Common myeloid progenitor, CD34-positive (primary cell): ENCODE measurements at regions not wholly inside any gene's neighbourhood (a gene's known extent, or its start where the extent isn't known, plus 50 kb on each side); places are given as distances from the start of the nearest gene placed in this dataset.
"Not testable (repeated sequence)": the region's sequence is repeated elsewhere in the genome, so short reads cannot be mapped to it uniquely, and the experiment has no call there.

Experiments
- CTCF ChIA-PET: fragments of 350-600 bp; sonication (Branson Sonifier 250); formaldehyde crosslinking; loops from one replicate; lab custom pipeline; 2021; ENCODE audit warnings: antibody characterized with exemption; lab: Charles Lee
- POLR2A ChIA-PET: fragments of 350-600 bp; sonication (Branson Sonifier 250); formaldehyde crosslinking; loops from one replicate; lab custom pipeline; 2021; ENCODE audit warnings: antibody characterized with exemption; lab: Charles Lee
- DNase-seq, 3 donors: peaks; one replicate each; pipeline versions ENCODE4 v3.0.0 to v3.0.0-alpha.2; 2013
- H3K27ac ChIP-seq, 2 experiments: 1 replicate in 1 of 2; 2 replicates in 1 of 2; pipeline ENCODE4 v1.7.0; 2013; ENCODE audit warnings: inconsistent platforms in 2 of 2, low read length in 2 of 2, mild to moderate bottlenecking in 2 of 2, low read depth in 1 of 2, moderate library complexity in 1 of 2; ENCODE audit not compliant: severe bottlenecking in 2 of 2, insufficient read depth in 1 of 2, poor library complexity in 1 of 2
- H3K27me3 ChIP-seq, 5 experiments: replicated peaks in 2 of 5; 1 replicate in 3 of 5; 2 replicates in 2 of 5; pipeline versions ENCODE4 v1.6.1 to v1.7.0; 2013; ENCODE audit warnings: low read length in 4 of 5, mild to moderate bottlenecking in 2 of 5, moderate library complexity in 2 of 5, inconsistent platforms in 1 of 5; ENCODE audit not compliant: insufficient read depth in 5 of 5, control insufficient read depth in 4 of 5
- H3K36me3 ChIP-seq, 4 experiments: 1 replicate in 2 of 4; 2 replicates in 2 of 4; pipeline versions ENCODE4 v1.6.1 to v1.7.0; 2013; ENCODE audit warnings: low read length in 3 of 4, control low read depth in 1 of 4, mild to moderate bottlenecking in 1 of 4; ENCODE audit not compliant: control insufficient read depth in 4 of 4, insufficient read depth in 4 of 4
- H3K4me1 ChIP-seq, 4 experiments: 1 replicate in 3 of 4; 2 replicates in 1 of 4; pipeline versions ENCODE4 v1.6.1 to v1.7.1; 2013; ENCODE audit warnings: low read length in 3 of 4, mild to moderate bottlenecking in 3 of 4, control low read depth in 1 of 4, inconsistent platforms in 1 of 4, moderate library complexity in 1 of 4; ENCODE audit not compliant: control insufficient read depth in 4 of 4, insufficient read depth in 4 of 4; ENCODE audit errors: control extremely low read depth in 1 of 4
- H3K4me3 ChIP-seq, 7 experiments: 1 replicate in 4 of 7; 2 replicates in 3 of 7; pipeline versions ENCODE4 v1.5.1 to v1.7.0; 2013; ENCODE audit warnings: mild to moderate bottlenecking in 7 of 7, low read length in 6 of 7, moderate library complexity in 6 of 7, inconsistent platforms in 2 of 7, low read depth in 2 of 7, control low read depth in 1 of 7; ENCODE audit not compliant: insufficient read depth in 4 of 7, control insufficient read depth in 1 of 7; ENCODE audit errors: extremely low read depth in 1 of 7
- H3K9me3 ChIP-seq, 5 experiments: 1 replicate in 4 of 5; 2 replicates in 1 of 5; pipeline versions ENCODE4 v1.6.1 to v1.7.1; 2013; ENCODE audit warnings: low read length in 4 of 5, mild to moderate bottlenecking in 2 of 5, inconsistent platforms in 1 of 5, low read depth in 1 of 5, moderate library complexity in 1 of 5; ENCODE audit not compliant: control insufficient read depth in 4 of 5, insufficient read depth in 2 of 5; ENCODE audit errors: control extremely low read depth in 1 of 5
- WGBS: methylation state at CpG from one replicate; pipeline ENCODE4 v1.1.5; 2013; ENCODE audit not compliant: insufficient coverage; 5-methylcytosine and 5-hydroxymethylcytosine counted together

DNA sequence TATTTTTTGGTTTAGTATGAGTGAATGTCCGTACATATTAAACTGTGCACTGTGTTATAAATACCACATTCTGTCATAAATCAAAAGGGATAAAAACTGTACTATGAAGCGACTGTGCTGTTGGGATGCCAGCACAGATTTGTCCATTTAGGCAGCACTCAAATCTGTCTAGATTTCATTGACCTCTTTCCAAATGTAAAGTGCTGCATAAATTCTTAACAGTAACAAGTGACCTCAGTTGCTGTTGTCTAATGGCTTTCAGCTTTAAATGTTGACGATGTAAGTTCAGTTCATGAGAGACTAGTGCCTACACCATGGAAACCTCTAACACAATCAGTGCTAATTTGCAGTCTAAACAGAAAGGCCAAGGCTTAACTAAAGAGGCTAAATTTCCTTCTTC is 531.4 kb upstream of the LMO3 start:
- Histone ChIP-seq H3K9me3 (no peaks in the 10 kb centered on the region), H3K4me1 (no peaks in the 10 kb centered on the region), H3K27me3 (no peaks in the 10 kb centered on the region), H3K27ac (no peak overlapping the region), H3K4me3 (no peak overlapping the region), H3K36me3 (no peaks in the 10 kb centered on the region)
- DNase-seq, result no peak
- CTCF ChIA-PET, result no interaction called here
- POLR2A ChIA-PET, result no interaction called here
- 100% methylated on average over 2 of the region's 3 CpGs for WGBS

GRCh38 chr12:17134315-17134714 is 528.4 kb upstream of the LMO3 start:
- no peak for DNase-seq
- Histone ChIP-seq H3K4me3 (no peak overlapping the region), H3K27ac (no peak overlapping the region), H3K9me3 (no peaks in the 10 kb centered on the region), H3K4me1 (no peaks in the 10 kb centered on the region), H3K36me3 (no peaks in the 10 kb centered on the region), H3K27me3 (no peaks in the 10 kb centered on the region)
- ChIA-PET CTCF (no interaction called here), POLR2A (no interaction called here)

DNA sequence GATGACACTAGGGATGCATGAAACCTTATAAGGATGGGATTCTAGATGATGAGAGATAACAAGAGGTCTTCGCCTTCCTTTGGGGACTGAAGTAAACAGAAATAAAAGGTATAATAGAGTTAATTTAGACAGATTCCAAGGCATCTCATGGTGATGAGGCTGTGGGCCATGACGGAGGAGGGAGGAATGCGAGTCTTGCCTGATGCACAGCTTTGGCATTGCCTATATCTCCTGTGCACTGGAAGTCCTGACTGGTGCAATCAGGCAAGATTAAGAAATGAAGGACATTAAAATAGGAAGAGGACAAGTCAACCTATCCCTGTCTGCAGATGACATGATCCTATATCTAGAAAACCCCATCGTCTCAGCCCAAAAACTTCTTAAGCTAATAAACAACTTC is 526.4 kb upstream of the LMO3 start:
- no peak overlapping the region for H3K27ac ChIP-seq
- POLR2A ChIA-PET, result no interaction called here

DNA sequence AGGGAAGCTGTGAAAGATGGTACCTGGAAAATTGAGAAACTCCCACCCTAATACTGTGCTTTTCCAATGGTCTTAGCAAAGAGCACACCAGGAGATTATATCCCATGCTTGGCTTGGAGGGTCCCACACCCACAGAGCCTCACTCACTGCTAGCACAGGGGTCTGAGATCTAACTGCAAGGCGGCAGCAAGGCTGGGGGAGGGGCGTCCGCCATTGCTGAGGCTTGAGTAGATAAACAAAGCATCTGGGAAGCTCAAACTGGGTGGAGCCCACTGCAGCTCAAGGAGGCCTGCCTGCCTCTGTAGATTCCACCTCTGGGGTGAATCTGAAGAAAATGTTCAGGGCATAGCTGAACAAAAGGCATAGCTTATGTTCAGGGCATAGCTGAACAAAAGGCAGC is 510.6 kb upstream of the LMO3 start:
- 89% methylated on average over 3 of the region's 3 CpGs for WGBS
- DNase-seq, H3K4me3 ChIP-seq, POLR2A ChIA-PET, H3K27me3 ChIP-seq, CTCF ChIA-PET, H3K9me3 ChIP-seq, H3K27ac ChIP-seq, H3K4me1 ChIP-seq, H3K36me3 ChIP-seq: not testable (repeated sequence)

More for the DNA sequence above, 526.4 kb upstream of the LMO3 start:
- no peak overlapping the region for H3K4me3 ChIP-seq
- 93% methylated on average over 3 of the region's 4 CpGs for WGBS
- CTCF ChIA-PET, result no interaction called here
- H3K4me1 ChIP-seq, result no peaks in the 10 kb centered on the region
- H3K27me3 ChIP-seq, result no peaks in the 10 kb centered on the region
- no peak for DNase-seq
- H3K9me3 ChIP-seq, result no peaks in the 10 kb centered on the region
- H3K36me3 ChIP-seq, result no peaks in the 10 kb centered on the region

- CTCF ChIA-PET, result no interaction called here
- Histone ChIP-seq H3K9me3 (no peaks in the 10 kb centered on the region), H3K27ac (no peak overlapping the region), H3K4me3 (no peak overlapping the region), H3K4me1 (no peaks in the 10 kb centered on the region), H3K27me3 (no peaks in the 10 kb centered on the region), H3K36me3 (no peaks in the 10 kb centered on the region)
- POLR2A ChIA-PET, result no interaction called here
- DNase-seq, result no peak
These were observed 504.4 kb upstream of the LMO3 start for GRCh38 chr12:17110316-17110715.

- ChIA-PET POLR2A (no interaction called here), CTCF (no interaction called here)
- Histone ChIP-seq H3K27me3 (no peaks in the 10 kb centered on the region), H3K9me3 (no peaks in the 10 kb centered on the region), H3K4me1 (no peaks in the 10 kb centered on the region), H3K36me3 (no peaks in the 10 kb centered on the region), H3K27ac (no peak overlapping the region), H3K4me3 (no peak overlapping the region)
- no peak for DNase-seq
- 80% methylated on average over 1 of the region's 3 CpGs for WGBS
These were observed 503.0 kb upstream of the LMO3 start for GRCh38 chr12:17108877-17109541.

DNA sequence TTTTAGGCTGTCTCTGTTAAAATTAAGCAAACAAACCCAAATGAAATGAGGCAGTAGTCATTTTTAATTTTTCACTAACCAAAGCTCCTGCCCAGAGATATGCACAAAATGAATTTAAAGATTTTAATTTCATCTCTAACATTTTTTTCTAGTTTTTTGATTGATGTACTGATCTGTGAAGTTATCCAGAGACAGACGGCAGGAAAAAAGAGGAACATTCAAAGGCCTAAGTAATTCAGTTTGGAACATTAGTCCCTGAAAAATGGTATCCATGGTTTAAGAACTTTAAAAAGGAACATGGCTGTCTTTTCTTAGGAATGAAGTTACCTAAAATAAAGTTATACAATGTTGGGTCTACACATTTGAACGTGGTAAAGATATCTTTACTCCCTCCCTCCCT is 498.8 kb upstream of the LMO3 start:
- Histone ChIP-seq H3K9me3 (no peaks in the 10 kb centered on the region), H3K27me3 (no peaks in the 10 kb centered on the region), H3K27ac (no peak overlapping the region), H3K36me3 (no peaks in the 10 kb centered on the region), H3K4me1 (no peaks in the 10 kb centered on the region), H3K4me3 (no peak overlapping the region)
- WGBS, result no CpG with 5 or more reads among the region's 2 CpGs
- no peak for DNase-seq
- ChIA-PET POLR2A (no interaction called here), CTCF (no interaction called here)
